Motor neuron (in vitro differentiated cells): ENCODE measurements at regions not wholly inside any gene's neighbourhood (a gene's known extent, or its start where the extent isn't known, plus 50 kb on each side); places are given as distances from the start of the nearest gene placed in this dataset.
"Not testable (repeated sequence)": the region's sequence is repeated elsewhere in the genome, so short reads cannot be mapped to it uniquely, and the experiment has no call there.

Source experiments
- ATAC-seq, 8 experiments: fragments of 200-7000 bp; cut with Tn5 transposase; replicated peaks in 6 of 8; 2 replicates each; pipeline ENCODE4 v1.8.0; 2021; ENCODE audit warnings: mild to moderate bottlenecking in 8 of 8, moderate library complexity in 8 of 8
- H3K27ac ChIP-seq, 2 donors: fragments of 250-450 bp; sonication (Bioruptor Pico); 2 replicates each; pipeline ENCODE4 v1.9.0; 2021; ENCODE audit warnings: antibody characterized with exemption in 2 of 2, mild to moderate bottlenecking in 2 of 2, moderate library complexity in 1 of 2
- H3K4me1 ChIP-seq, 2 donors: fragments of 250-450 bp; sonication (Bioruptor Pico); replicated peaks in 1 of 2; 2 replicates each; pipeline ENCODE4 v1.6.1; 2021; ENCODE audit warnings: antibody characterized with exemption in 2 of 2, mild to moderate bottlenecking in 2 of 2, moderate library complexity in 1 of 2
- H3K4me3 ChIP-seq, 5 donors: fragments of 250-450 bp; sonication (Bioruptor Pico); 2 replicates each; pipeline ENCODE4 v1.9.0; 2021; ENCODE audit warnings: antibody characterized with exemption in 5 of 5, mild to moderate bottlenecking in 5 of 5, moderate library complexity in 4 of 5
- WGBS, 10 experiments: fragments of 450-650 bp; shearing (Covaris generic); methylation state at CpG; one replicate each; pipeline ENCODE4 v1.0.0; 2022; 5-methylcytosine and 5-hydroxymethylcytosine counted together
- in situ Hi-C, 9 experiments: fragments of 400-800 bp; cut with MboI; loops; one replicate each; pipeline ENCODE4 v1.15.0; 2021; ENCODE audit warnings: low sequenced_read_pairs in 9 of 9, low pct_unique_long_range_greater_than_20kb in 2 of 9; ENCODE audit not compliant: unreplicated experiment in 9 of 9

DNA sequence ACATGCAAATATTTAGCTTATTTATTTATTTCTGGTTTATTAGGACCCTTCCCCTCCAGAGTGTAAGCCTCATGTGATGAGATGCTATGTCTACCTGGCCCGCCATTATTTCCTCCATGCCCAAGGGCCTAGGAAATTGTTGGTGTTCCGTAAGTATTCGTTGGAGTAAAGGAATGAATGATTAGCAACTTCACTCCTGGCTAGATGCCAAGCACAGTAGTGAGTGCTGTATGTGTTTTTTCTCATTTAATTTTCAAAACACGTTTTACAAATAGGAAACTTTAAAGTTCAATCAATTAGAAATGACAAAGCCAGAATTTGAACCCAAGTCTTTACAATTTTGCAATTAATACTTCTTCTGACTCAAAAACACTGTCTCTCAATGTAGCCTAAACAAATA, 253.8 kb downstream of the BCAT1 start:
- H3K4me1 ChIP-seq = peaks cover 0 to 3% of the 10 kb centered on the region in 2 donors
- 28 to 100% (median 91%) methylated on average over 2 to 4 of the region's 4 CpGs; no CpG with 5 or more reads in 1 of the 10 experiments for WGBS, 10 experiments
- H3K4me3 ChIP-seq = no peak overlapping the region
- H3K27ac ChIP-seq = no peak overlapping the region
- no peak for ATAC-seq
- in situ Hi-C loops = no loop called here

DNA sequence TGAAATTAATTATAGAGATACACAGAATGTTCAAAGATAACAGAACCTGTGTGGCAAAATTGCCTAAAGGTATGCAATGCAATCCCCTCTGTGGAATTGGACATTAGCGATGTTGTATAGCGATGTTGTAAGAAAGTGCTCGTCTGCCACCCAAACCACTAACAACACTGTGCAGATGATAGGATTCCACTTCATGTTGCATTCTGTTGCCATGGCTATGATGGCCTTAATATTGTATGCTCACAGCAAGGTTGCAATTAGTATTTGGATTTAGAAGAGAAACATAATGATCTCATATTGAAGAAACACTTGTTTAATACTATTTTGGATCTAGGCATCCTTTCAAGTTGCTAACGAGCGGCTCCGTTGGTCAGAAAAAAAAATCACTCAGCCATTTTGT, 260.3 kb downstream of the BCAT1 start:
- Histone ChIP-seq H3K4me3 (no peak overlapping the region), H3K4me1 (no peaks in the 10 kb centered on the region), H3K27ac (no peak overlapping the region)
- in situ Hi-C loops = no loop called here
- 21 to 100% (median 94%) methylated on average over 3 to 6 of the region's 6 CpGs for WGBS, 10 experiments
- ATAC-seq = peak in 1 of 8 experiments; percentile 18

DNA sequence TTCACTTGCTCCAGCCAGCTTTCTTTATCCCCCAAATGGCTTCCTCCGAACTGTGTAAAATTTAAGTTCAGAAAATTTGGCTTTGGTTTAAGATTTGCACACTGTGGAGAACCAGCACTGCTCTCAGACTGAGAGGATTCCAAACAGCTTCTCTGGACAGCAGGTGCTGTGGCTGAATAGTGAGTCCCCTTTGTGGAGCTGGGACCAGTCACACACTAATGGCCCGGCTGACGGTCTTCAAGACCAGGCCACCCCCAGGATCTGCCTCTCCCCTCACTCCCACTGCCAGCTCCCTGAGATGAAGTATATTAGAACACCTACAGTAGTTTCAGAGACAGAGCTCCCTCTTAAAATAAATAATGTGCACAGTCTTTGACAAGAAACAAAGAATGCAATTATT, 267.3 kb downstream of the BCAT1 start:
- 57 to 100% (median 80%) methylated on average over 1 to 3 of the region's 3 CpGs; no CpG with 5 or more reads in 2 of the 10 experiments for WGBS, 10 experiments
- Histone ChIP-seq H3K27ac (peak overlapping the region in 1 of 2 donors; percentile 21), H3K4me1 (peaks cover 22 to 26% of the 10 kb centered on the region in 2 donors), H3K4me3 (no peak overlapping the region)
- in situ Hi-C loops = no loop called here
- ATAC-seq = no peak

DNA sequence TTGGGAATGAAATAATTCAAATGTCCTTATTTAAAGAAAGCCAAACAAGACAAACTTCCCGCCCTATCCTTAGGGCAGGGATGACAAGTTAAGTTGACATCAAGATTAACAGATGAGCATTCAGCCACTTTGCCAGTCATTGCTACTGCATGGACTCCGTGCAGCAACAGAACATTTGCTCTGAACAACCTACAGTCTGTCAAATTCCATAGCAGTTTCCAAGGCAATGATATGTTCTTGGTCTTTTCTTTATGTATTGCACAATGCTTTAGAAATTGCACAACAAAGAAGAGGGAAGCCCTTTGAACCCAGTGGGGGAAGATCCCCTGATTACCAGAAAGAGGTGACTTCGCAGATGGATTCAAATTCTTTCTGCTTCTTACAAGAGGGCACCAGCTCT, 269.8 kb downstream of the BCAT1 start:
- Histone ChIP-seq H3K4me3 (no peak overlapping the region), H3K4me1 (peaks cover 22 to 26% of the 10 kb centered on the region in 2 donors), H3K27ac (peak overlapping the region; percentile 56 to 87)
- ATAC-seq = peak; percentile 71 to 96 (median 92)
- in situ Hi-C loops = no loop called here
- 0 to 48% (median 14%) methylated on average over 1 to 3 of the region's 3 CpGs; no CpG with 5 or more reads in 3 of the 10 experiments for WGBS, 10 experiments

DNA sequence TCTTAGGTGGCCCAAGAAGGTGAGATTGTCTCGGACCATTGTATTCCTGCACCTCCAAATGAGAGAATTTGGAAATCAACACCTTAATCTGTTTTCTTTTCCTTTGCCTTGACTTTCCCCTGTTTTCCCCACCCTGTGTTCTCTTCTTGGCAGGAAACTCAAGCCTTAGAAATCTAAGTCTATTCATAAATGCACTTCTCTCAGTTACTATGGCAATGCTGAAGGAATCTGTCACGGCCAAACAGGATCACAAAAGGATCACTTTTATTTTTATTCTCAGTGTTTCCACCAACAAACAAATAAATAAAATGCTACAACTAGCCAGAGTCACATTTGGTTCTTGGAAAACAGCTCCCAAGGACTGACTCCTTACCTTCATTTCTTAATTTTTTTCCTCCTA, 270.5 kb downstream of the BCAT1 start:
- in situ Hi-C loops = no loop called here
- H3K27ac ChIP-seq = peak overlapping the region; percentile 67 to 87
- WGBS, 10 experiments = 0 to 40% (median 18%) methylated on average over 1 to 2 of the region's 2 CpGs; no CpG with 5 or more reads in 1 of the 10 experiments
- ATAC-seq = peak in 7 of 8 experiments; percentile 24 to 76 (median 46)
- H3K4me3 ChIP-seq = no peak overlapping the region
- H3K4me1 ChIP-seq = peaks cover 22 to 26% of the 10 kb centered on the region in 2 donors

DNA sequence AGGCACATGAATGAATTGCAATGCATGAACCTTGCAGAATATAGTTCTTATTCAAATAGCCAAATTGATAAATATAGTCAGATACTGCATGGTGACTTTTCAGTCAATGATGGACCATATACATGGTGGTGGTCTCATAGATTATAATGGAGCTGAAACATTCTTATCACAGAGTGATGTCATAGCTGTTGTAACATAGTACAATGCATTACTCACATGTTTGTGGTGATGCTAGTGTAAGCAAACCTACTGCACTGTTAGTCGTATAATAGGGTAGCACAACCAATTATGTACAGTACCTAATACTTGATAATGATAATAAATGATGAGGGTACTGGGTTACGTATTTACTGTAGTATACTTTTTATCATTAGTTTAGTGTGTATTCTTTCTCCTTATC, 280.3 kb downstream of the BCAT1 start:
- in situ Hi-C loops = no loop called here
- Histone ChIP-seq H3K27ac (no peak overlapping the region), H3K4me1 (no peaks in the 10 kb centered on the region), H3K4me3 (no peak overlapping the region)
- peak in 2 of 8 experiments; percentile 56 to 87 for ATAC-seq
- 30 to 81% (median 67%) methylated on average over 1 to 2 of the region's 2 CpGs; no CpG with 5 or more reads in 3 of the 10 experiments for WGBS, 10 experiments

DNA sequence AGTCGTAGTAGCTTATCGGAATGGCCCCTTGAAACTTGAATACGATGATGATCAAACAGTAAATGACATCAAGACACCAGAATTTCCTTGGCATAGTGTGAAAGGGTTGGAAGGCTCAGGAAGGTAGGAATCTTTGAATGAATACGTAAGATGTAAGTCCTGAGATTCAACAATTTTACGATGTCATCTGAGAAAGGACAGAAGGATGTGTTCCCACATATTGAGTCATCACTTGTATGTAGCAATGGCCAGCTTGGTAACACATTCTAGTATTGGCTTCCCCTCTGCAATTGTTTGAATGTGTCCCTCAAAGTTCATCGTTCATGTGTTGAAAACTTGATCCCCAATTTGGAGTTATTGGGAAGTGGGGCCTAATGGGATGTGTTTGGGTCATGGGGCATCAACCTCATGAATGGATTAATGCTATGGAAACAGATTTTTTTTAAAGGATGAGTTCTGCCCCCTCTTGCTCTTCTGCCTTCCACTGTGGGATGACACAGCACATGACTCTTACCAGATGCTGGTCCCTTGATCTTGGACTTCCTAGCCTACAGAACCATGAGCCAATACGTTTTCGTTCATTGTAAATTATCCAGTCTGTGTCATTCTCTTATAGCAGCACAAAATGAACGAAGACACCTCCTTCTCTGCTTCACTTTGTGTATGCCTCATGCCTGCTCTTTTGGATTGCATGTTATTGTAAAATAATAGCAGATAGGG, 284.6 kb downstream of the BCAT1 start:
- ATAC-seq = no peak
- H3K4me1 ChIP-seq = no peaks in the 10 kb centered on the region
- 30 to 100% (median 91%) methylated on average over 2 to 9 of the region's 9 CpGs for WGBS, 10 experiments
- H3K4me3 ChIP-seq = no peak overlapping the region
- in situ Hi-C loops = no loop called here
- no peak overlapping the region for H3K27ac ChIP-seq

DNA sequence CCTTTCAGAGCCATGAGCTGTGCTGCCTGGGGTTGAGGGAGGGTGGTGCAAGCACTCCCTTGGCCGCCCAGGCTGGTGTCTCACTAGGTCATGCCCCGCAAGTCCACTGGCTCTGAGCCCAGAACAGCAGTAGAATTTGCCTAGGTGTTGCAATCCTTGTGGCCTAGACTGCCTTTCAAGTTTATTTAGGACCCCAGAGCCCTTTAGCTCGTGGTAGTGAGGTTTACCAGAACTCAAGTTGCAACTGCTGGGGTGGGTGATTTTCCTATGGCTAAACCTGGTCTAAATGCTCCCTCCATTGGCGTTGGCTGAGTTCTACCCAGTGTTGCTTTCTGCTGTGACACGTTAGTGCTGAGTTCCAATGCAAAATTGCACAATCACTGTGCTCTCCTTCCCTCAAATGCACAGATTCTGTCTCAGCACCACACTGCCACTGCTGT, 287.2 kb downstream of the BCAT1 start:
- 21 to 98% (median 89%) methylated on average over 2 to 4 of the region's 5 CpGs; no CpG with 5 or more reads in 4 of the 10 experiments for WGBS, 10 experiments
- in situ Hi-C loops = no loop called here
- ATAC-seq = peak in 2 of 8 experiments; percentile 88 to 92

DNA sequence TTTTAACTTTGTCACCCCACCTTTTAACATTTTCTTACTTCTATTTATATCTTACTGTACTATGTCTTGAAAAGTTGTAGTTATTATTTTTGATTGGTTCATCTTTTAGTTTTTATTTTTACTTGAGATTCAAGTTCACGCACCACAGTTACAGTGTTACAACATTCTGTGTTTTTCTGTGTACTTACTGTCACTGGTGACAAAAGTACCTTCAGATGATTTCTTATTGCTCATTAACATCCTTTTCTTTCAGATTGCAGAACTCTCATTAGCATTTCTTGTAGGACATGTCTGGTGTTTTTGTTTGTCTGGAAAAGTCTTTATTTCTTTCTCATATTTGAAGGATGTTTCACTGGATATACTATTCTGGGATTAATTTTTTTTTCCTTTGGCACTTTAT, 289.9 kb downstream of the BCAT1 start:
- peak in 1 of 8 experiments; percentile 23 for ATAC-seq
- in situ Hi-C loops = no loop called here
- no peak overlapping the region for H3K27ac ChIP-seq
- H3K4me1 ChIP-seq = no peaks in the 10 kb centered on the region
- no peak overlapping the region for H3K4me3 ChIP-seq
- WGBS, 10 experiments = 8 to 100% (median 89%) methylated on average over 1 of the region's 1 CpG; no CpG with 5 or more reads in 1 of the 10 experiments

More for the DNA sequence above, 287.2 kb downstream of the BCAT1 start:
- H3K4me3 ChIP-seq = no peak overlapping the region
- no peak overlapping the region for H3K27ac ChIP-seq
- H3K4me1 ChIP-seq = no peaks in the 10 kb centered on the region

DNA sequence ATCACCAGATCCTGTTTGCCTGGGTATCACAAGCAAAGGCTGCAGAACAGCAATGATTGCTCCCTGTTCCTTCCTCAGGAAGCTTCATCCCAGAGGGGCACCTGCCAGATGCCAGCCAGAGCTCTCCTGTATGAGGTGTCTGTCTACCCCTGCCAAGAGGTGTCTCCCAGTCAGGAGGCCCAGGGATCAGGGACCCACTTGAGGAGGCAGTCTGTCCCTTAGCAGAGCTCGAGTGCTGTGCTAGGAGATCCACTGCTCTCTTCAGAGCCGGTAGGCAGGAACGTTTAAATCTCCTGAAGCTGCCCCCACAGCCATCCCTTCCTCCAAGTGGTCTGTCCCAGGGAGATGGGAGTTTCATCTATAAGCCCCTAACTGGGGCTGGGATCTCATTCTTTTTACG, 294.6 kb downstream of the BCAT1 start:
- H3K4me3 ChIP-seq, in situ Hi-C loops, H3K4me1 ChIP-seq, ATAC-seq, H3K27ac ChIP-seq: not testable (repeated sequence)
- WGBS, 10 experiments = 40 to 100% (median 82%) methylated on average over 1 to 3 of the region's 4 CpGs; no CpG with 5 or more reads in 5 of the 10 experiments

DNA sequence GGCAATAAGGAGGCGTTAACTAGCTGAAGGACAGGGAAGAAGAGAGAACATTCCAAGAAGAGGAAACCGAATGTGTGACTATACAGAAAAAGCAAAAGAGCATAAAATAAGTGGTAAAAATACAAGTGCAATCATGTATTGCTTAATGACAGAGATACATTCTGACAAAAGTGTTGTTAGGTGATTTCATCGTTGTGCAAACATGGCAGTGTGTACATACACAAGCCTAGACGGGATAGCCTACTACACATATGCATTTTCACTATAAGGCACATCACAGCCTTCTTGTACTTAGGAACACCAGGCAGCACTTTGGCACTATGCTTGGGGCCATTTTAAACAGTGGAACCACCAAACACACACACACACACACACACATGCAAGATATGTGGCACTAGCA, 299.3 kb downstream of the BCAT1 start:
- ATAC-seq = peak in 1 of 8 experiments; percentile 65
- H3K4me3 ChIP-seq = no peak overlapping the region
- 27 to 100% (median 82%) methylated on average over 1 to 4 of the region's 4 CpGs for WGBS, 10 experiments
- in situ Hi-C loops = no loop called here
- peaks cover 0 to 2% of the 10 kb centered on the region in 2 donors for H3K4me1 ChIP-seq
- no peak overlapping the region for H3K27ac ChIP-seq

DNA sequence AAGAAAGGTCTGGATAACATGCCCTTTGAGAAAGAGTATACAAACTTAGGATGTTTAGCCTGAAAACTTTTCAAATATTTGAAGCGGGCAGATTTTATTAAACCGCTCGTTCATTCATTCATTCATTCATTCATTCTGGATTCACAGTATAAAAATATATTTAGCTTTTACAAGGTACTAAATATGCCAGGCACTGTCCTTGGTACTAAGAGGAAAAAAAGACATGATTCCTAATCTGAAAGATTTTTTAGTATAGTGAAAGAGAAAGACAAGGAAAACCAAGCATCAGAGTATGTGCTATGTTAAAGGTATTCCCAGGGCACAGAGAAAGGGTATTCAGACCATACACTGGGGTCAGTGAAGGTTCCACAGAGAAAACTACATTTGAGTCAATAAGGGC, 299.7 kb downstream of the BCAT1 start:
- Histone ChIP-seq H3K27ac (no peak overlapping the region), H3K4me3 (no peak overlapping the region), H3K4me1 (peaks cover 0 to 2% of the 10 kb centered on the region in 2 donors)
- 14 to 100% (median 50%) methylated on average over 1 to 3 of the region's 3 CpGs; no CpG with 5 or more reads in 1 of the 10 experiments for WGBS, 10 experiments
- no peak for ATAC-seq
- in situ Hi-C loops = no loop called here

DNA sequence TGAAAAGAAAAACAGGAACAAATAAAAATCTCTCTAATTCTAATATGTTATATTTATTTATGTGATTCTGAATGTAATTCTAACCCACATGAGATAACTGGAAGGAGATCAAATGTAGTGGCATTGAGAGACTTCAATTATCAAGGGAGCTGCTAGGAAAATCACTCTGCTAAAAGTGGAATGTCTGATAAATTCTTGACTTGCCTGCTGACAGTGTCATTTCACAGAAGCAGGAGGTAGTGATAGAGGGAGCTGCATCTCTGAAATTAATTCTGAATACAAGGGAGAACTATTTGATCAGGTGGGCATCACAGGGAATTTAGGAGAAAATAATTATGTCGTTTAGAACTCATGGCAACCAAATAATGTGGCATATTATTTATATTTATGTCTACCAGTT, 303.6 kb downstream of the BCAT1 start:
- Histone ChIP-seq H3K27ac (no peak overlapping the region), H3K4me1 (peaks cover 0 to 2% of the 10 kb centered on the region in 2 donors), H3K4me3 (no peak overlapping the region)
- in situ Hi-C loops = no loop called here
- 0 to 100% (median 86%) methylated on average over 1 of the region's 1 CpG; no CpG with 5 or more reads in 2 of the 10 experiments for WGBS, 10 experiments
- ATAC-seq = no peak
